Right cardiac atrium (tissue), 5 donors: ENCODE measurements at regions not wholly inside any gene's neighbourhood (a gene's known extent, or its start where the extent isn't known, plus 50 kb on each side); places are given as distances from the start of the nearest gene placed in this dataset.
A peak's percentile ranks its signal among the peaks of the same experiment; 100 is the strongest.

Source experiments
- ATAC-seq, 2 donors: fragments of 200-7000 bp; cut with Tn5 transposase; one replicate each; pipeline versions ENCODE4 v1.8.0 to v1.9.1; 2020; ENCODE audit warnings: moderate library complexity in 2 of 2, mild to moderate bottlenecking in 1 of 2
- DNase-seq, 3 donors: peaks; one replicate each; pipeline ENCODE4 v3.0.0-alpha.2; 2020
- H3K27ac ChIP-seq: one replicate; pipeline ENCODE4 v1.5.1; 2013; ENCODE audit warnings: mild to moderate bottlenecking, low read length, control low read depth, moderate library complexity
- H3K27me3 ChIP-seq: one replicate; pipeline ENCODE4 v1.6.1; 2013; ENCODE audit not compliant: control insufficient read depth, insufficient read depth
- H3K4me1 ChIP-seq: one replicate; pipeline ENCODE4 v1.6.1; 2013; ENCODE audit warnings: low read length; ENCODE audit not compliant: control insufficient read depth, insufficient read depth
- H3K4me3 ChIP-seq: one replicate; pipeline ENCODE4 v1.5.1; 2013; ENCODE audit warnings: low read length, control low read depth
- H3K9me3 ChIP-seq: one replicate; pipeline ENCODE4 v1.6.1; 2013; ENCODE audit warnings: low read length; ENCODE audit not compliant: control insufficient read depth
- WGBS: extraction: QIAGEN DNeasy Blood & Tissue Kit; methylation state at CpG from one replicate; pipeline ENCODE4 v1.1.7; 2013; 5-methylcytosine and 5-hydroxymethylcytosine counted together
- intact Hi-C, 4 donors: fragments of 100-400 bp; cut with DNase I; formaldehyde crosslinking; loops; one replicate each; pipeline versions ENCODE4 v1.11.0 to v1.14.0; 2022 to 2023
- donor health status: healthy with polysubstance abuse.
- donor health status: DM: no; HTN: yes; CAD: no.
- donor health status: DM: no; HTN: no; CAD: no.
- donor health status: DM: no; HTN: yes; CAD: no; lungs with severe emphysema.
- donor health status: DM: yes; HTN: yes; CAD: no.

GRCh38 chr10:105644559-105644958 is 1003.5 kb downstream of the SORCS3 start:
- no peak overlapping the region for H3K27ac ChIP-seq
- H3K4me3 ChIP-seq, result no peak overlapping the region
- no peaks in the 10 kb centered on the region for H3K27me3 ChIP-seq
- ATAC-seq (no peak), DNase-seq (no peak)
- intact Hi-C loops, result no loop called here
- no peaks in the 10 kb centered on the region for H3K9me3 ChIP-seq
- H3K4me1 ChIP-seq, result no peaks in the 10 kb centered on the region
- WGBS, result 85% methylated on average over 2 of the region's 2 CpGs

GRCh38 chr10:105644091-105644490 is 1003.0 kb downstream of the SORCS3 start:
- Histone ChIP-seq H3K27ac (no peak overlapping the region), H3K9me3 (no peaks in the 10 kb centered on the region), H3K4me1 (no peaks in the 10 kb centered on the region), H3K4me3 (no peak overlapping the region), H3K27me3 (no peaks in the 10 kb centered on the region)
- intact Hi-C loops, result no loop called here
- no peak for ATAC-seq
- DNase-seq, result no peak
- WGBS, result 49% methylated on average over 4 of the region's 4 CpGs

- Histone ChIP-seq H3K27me3 (no peaks in the 10 kb centered on the region), H3K9me3 (no peaks in the 10 kb centered on the region), H3K4me1 (no peaks in the 10 kb centered on the region), H3K27ac (no peak overlapping the region), H3K4me3 (no peak overlapping the region)
- intact Hi-C loops, result no loop called here
- DNase-seq (no peak), ATAC-seq (no peak)
These were observed 1002.6 kb downstream of the SORCS3 start for GRCh38 chr10:105643660-105644059.

GRCh38 chr10:105634281-105634680 is 993.2 kb downstream of the SORCS3 start:
- no peak overlapping the region for H3K27ac ChIP-seq
- WGBS, result 83% methylated on average over 3 of the region's 3 CpGs
- H3K9me3 ChIP-seq, result no peaks in the 10 kb centered on the region
- intact Hi-C loops, result no loop called here
- H3K4me3 ChIP-seq, result no peak overlapping the region
- no peak for ATAC-seq
- no peak for DNase-seq
- H3K27me3 ChIP-seq, result no peaks in the 10 kb centered on the region
- H3K4me1 ChIP-seq, result no peaks in the 10 kb centered on the region

- no peak for DNase-seq
- WGBS, result 70% methylated on average over 4 of the region's 4 CpGs
These were observed 974.8 kb downstream of the SORCS3 start for GRCh38 chr10:105615715-105616365.

GRCh38 chr10:105611244-105611798 is 970.2 kb downstream of the SORCS3 start:
- Histone ChIP-seq H3K27me3 (no peaks in the 10 kb centered on the region), H3K4me1 (no peaks in the 10 kb centered on the region), H3K4me3 (no peak overlapping the region), H3K9me3 (no peaks in the 10 kb centered on the region), H3K27ac (no peak overlapping the region)
- ATAC-seq (peak in 1 of 2 donors; percentile 38), DNase-seq (no peak)
- intact Hi-C loops, result no loop called here

More at GRCh38 chr10:105615715-105616365, 974.8 kb downstream of the SORCS3 start:
- H3K27ac ChIP-seq, result no peak overlapping the region
- H3K27me3 ChIP-seq, result no peaks in the 10 kb centered on the region
- no peak for ATAC-seq
- H3K9me3 ChIP-seq, result no peaks in the 10 kb centered on the region
- H3K4me1 ChIP-seq, result no peaks in the 10 kb centered on the region
- H3K4me3 ChIP-seq, result no peak overlapping the region
- intact Hi-C loops, result no loop called here

- ATAC-seq, result no peak
- Histone ChIP-seq H3K9me3 (no peaks in the 10 kb centered on the region), H3K27me3 (no peaks in the 10 kb centered on the region), H3K4me3 (no peak overlapping the region), H3K27ac (no peak overlapping the region), H3K4me1 (no peaks in the 10 kb centered on the region)
- intact Hi-C loops, result no loop called here
- 19% methylated on average over 1 of the region's 1 CpG for WGBS
- no peak for DNase-seq
These were observed 968.4 kb downstream of the SORCS3 start for GRCh38 chr10:105609451-105609850.

- intact Hi-C loops, result no loop called here
- no peaks in the 10 kb centered on the region for H3K4me1 ChIP-seq
- no peak overlapping the region for H3K27ac ChIP-seq
- no peak for DNase-seq
- no peak overlapping the region for H3K4me3 ChIP-seq
- H3K9me3 ChIP-seq, result no peaks in the 10 kb centered on the region
- ATAC-seq, result peak in 1 of 2 donors; percentile 41
- H3K27me3 ChIP-seq, result no peaks in the 10 kb centered on the region
These were observed 964.8 kb downstream of the SORCS3 start for GRCh38 chr10:105605918-105606317.

- DNase-seq (no peak), ATAC-seq (no peak)
- Histone ChIP-seq H3K27me3 (no peaks in the 10 kb centered on the region), H3K27ac (no peak overlapping the region), H3K4me3 (no peak overlapping the region), H3K9me3 (no peaks in the 10 kb centered on the region), H3K4me1 (no peaks in the 10 kb centered on the region)
- 73% methylated on average over 3 of the region's 3 CpGs for WGBS
- intact Hi-C loops, result no loop called here
These were observed 964.0 kb downstream of the SORCS3 start for GRCh38 chr10:105605104-105605503.

GRCh38 chr10:105598207-105598606 is 957.1 kb downstream of the SORCS3 start:
- DNase-seq (no peak), ATAC-seq (no peak)
- H3K27me3 ChIP-seq, result no peaks in the 10 kb centered on the region
- no peaks in the 10 kb centered on the region for H3K9me3 ChIP-seq
- no peak overlapping the region for H3K4me3 ChIP-seq
- H3K27ac ChIP-seq, result no peak overlapping the region
- H3K4me1 ChIP-seq, result no peaks in the 10 kb centered on the region
- intact Hi-C loops, result no loop called here
- 65% methylated on average over 1 of the region's 1 CpG for WGBS

- H3K9me3 ChIP-seq, result no peaks in the 10 kb centered on the region
- DNase-seq (no peak), ATAC-seq (no peak)
- H3K4me3 ChIP-seq, result no peak overlapping the region
- no peaks in the 10 kb centered on the region for H3K4me1 ChIP-seq
- no peak overlapping the region for H3K27ac ChIP-seq
- H3K27me3 ChIP-seq, result no peaks in the 10 kb centered on the region
- WGBS, result 74% methylated on average over 1 of the region's 1 CpG
- intact Hi-C loops, result no loop called here
These were observed 956.2 kb downstream of the SORCS3 start for GRCh38 chr10:105597312-105597711.

- no peak for ATAC-seq
These were observed 955.7 kb downstream of the SORCS3 start for GRCh38 chr10:105596749-105597148.

More at GRCh38 chr10:105596749-105597148, 955.7 kb downstream of the SORCS3 start:
- no peak overlapping the region for H3K4me3 ChIP-seq
- WGBS, result 64% methylated on average over 3 of the region's 3 CpGs
- intact Hi-C loops, result no loop called here
- no peaks in the 10 kb centered on the region for H3K27me3 ChIP-seq
- no peak overlapping the region for H3K27ac ChIP-seq
- DNase-seq, result no peak
- no peaks in the 10 kb centered on the region for H3K9me3 ChIP-seq
- no peaks in the 10 kb centered on the region for H3K4me1 ChIP-seq
